Osteoblast (primary cell): ENCODE measurements at regions not wholly inside any gene's neighbourhood (a gene's known extent, or its start where the extent isn't known, plus 50 kb on each side); places are given as distances from the start of the nearest gene placed in this dataset.

Experiments
- DNase-seq: peaks from one replicate; pipeline ENCODE4 v3.0.0; 2011; ENCODE audit warnings: low spot score, mixed read lengths; ENCODE audit not compliant: insufficient read length; ENCODE audit errors: missing footprints
- H2AFZ ChIP-seq: 2 replicates; pipeline ENCODE4 v1.6.0; 2011; ENCODE audit warnings: mild to moderate bottlenecking, low read length
- H3K27ac ChIP-seq: 2 replicates; pipeline ENCODE4 v1.5.1; 2011; ENCODE audit warnings: mild to moderate bottlenecking, low read depth, low read length, moderate library complexity
- H3K27me3 ChIP-seq: 2 replicates; pipeline ENCODE4 v1.6.0; 2012; ENCODE audit warnings: mild to moderate bottlenecking, control low read depth, inconsistent platforms, low read length, moderate library complexity; ENCODE audit not compliant: insufficient read depth
- H3K36me3 ChIP-seq: 2 replicates; pipeline ENCODE4 v1.5.1; 2011; ENCODE audit warnings: mild to moderate bottlenecking, low read length, control low read depth, moderate library complexity; ENCODE audit not compliant: insufficient read depth
- H3K4me1 ChIP-seq: 2 replicates; pipeline ENCODE4 v1.5.1; 2011; ENCODE audit warnings: mild to moderate bottlenecking, low read length, control low read depth, moderate library complexity; ENCODE audit not compliant: insufficient read depth
- H3K4me2 ChIP-seq: 2 replicates; pipeline ENCODE4 v1.6.0; 2011; ENCODE audit warnings: mild to moderate bottlenecking, low read length; ENCODE audit not compliant: insufficient read depth
- H3K4me3 ChIP-seq: fragments of 200-600 bp; sonication (generic); 3 replicates; pipeline ENCODE4 v1.5.1; 2012; ENCODE audit warnings: mild to moderate bottlenecking, low read length, inconsistent platforms; ENCODE audit not compliant: insufficient read depth
- H3K79me2 ChIP-seq: 2 replicates; pipeline ENCODE4 v1.6.0; 2012; ENCODE audit warnings: mild to moderate bottlenecking, low read length, control low read depth, inconsistent platforms; ENCODE audit not compliant: insufficient read depth
- H3K9me3 ChIP-seq: 2 replicates; pipeline ENCODE4 v1.5.1; 2011; ENCODE audit warnings: low read depth, low read length, control low read depth
- H4K20me1 ChIP-seq: 2 replicates; pipeline ENCODE4 v1.6.0; 2012; ENCODE audit warnings: mild to moderate bottlenecking, low read length, control low read depth; ENCODE audit not compliant: insufficient read depth
- TF ChIP-seq, protein P1 (sequence below): IDR thresholded peaks from 2 replicates; pipeline ENCODE4 v1.5.1; 2011; ENCODE audit warnings: mild to moderate bottlenecking, low read depth, low read length, moderate library complexity; ENCODE audit errors: extremely low read depth

DNA sequence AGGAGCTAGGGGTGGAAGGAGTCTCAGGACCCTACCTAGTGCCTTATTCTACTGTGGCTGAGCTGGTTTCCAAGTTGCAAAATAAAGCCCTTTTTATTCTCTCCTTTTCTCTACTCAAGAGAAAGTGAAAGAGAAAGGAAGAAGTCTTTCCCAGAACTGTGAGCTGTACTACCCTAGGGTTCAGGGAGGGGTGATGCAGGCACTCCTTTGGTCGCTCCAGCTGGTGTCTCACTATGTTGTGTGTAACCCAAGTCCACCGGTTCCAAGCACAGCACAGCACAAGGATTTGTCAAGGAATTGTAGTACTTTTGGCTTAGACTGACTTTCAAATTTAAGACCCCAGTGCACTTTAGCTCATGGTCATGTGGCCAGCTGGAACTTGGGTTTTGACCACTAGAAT, 1721.7 kb downstream of the OTOL1 start:
- Histone ChIP-seq H2AFZ (no peak overlapping the region), H3K36me3 (no peaks in the 10 kb centered on the region), H3K4me2 (no peak overlapping the region), H4K20me1 (no peaks in the 10 kb centered on the region), H3K4me1 (no peaks in the 10 kb centered on the region), H3K27me3 (no peaks in the 10 kb centered on the region), H3K79me2 (no peaks in the 10 kb centered on the region), H3K4me3 (no peak overlapping the region), H3K27ac (no peak overlapping the region), H3K9me3 (no peaks in the 10 kb centered on the region)
- no peak for DNase-seq
- TF ChIP-seq, protein P1, sequence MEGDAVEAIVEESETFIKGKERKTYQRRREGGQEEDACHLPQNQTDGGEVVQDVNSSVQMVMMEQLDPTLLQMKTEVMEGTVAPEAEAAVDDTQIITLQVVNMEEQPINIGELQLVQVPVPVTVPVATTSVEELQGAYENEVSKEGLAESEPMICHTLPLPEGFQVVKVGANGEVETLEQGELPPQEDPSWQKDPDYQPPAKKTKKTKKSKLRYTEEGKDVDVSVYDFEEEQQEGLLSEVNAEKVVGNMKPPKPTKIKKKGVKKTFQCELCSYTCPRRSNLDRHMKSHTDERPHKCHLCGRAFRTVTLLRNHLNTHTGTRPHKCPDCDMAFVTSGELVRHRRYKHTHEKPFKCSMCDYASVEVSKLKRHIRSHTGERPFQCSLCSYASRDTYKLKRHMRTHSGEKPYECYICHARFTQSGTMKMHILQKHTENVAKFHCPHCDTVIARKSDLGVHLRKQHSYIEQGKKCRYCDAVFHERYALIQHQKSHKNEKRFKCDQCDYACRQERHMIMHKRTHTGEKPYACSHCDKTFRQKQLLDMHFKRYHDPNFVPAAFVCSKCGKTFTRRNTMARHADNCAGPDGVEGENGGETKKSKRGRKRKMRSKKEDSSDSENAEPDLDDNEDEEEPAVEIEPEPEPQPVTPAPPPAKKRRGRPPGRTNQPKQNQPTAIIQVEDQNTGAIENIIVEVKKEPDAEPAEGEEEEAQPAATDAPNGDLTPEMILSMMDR: no peak

DNA sequence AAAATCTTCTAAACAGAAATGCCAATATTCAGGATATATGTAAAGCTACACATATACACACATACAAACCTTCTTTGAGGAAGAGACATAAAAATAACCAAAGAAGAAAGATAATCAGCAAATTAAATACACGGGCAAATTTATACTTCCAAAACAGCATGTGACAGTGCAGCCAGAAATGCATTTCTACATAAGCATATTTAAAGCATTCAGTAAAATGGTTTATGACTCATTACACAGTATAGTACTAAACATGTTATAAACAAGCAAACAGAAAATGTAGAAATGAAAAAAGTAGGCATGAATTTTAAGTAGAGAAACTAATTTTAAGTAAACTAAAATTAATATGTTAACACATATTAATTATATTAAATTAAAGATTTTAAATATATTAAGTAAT, 1717.2 kb downstream of the OTOL1 start:
- no peak overlapping the region for H3K27ac ChIP-seq
- no peaks in the 10 kb centered on the region for H3K4me1 ChIP-seq
- no peak overlapping the region for H2AFZ ChIP-seq
- no peaks in the 10 kb centered on the region for H4K20me1 ChIP-seq
- no peaks in the 10 kb centered on the region for H3K27me3 ChIP-seq
- no peak overlapping the region for H3K4me3 ChIP-seq
- H3K79me2 ChIP-seq: no peaks in the 10 kb centered on the region
- H3K9me3 ChIP-seq: no peaks in the 10 kb centered on the region
- no peak overlapping the region for H3K4me2 ChIP-seq
- no peaks in the 10 kb centered on the region for H3K36me3 ChIP-seq
- TF ChIP-seq, protein P1: no peak
- DNase-seq: no peak

DNA sequence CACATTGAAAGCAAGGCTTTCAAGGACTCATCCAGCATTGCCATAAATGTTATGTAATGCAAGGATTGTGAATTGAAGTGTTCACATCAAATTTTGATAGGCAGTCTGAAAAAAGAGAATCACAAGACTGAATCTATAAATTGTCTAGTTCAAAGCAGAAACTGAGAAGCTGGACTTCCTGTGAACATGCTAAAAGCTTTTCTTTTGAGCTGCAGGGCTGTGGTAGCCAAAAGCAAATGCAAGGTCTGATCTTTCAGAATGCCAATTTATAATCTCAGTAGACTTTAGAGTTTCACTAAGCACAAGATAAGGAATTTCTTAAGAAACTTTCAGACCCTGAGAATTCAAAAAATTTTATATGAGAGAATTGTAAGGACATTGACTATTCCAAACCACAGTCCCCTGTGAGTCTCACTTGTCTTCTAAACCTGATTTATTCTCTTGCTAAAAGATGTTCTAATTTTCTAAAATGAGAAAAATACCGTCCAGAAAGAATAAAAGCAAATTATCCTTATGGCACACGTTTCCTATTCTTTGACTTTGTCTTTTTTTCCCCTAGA, 1700.3 kb downstream of the OTOL1 start:
- no peak for DNase-seq
- TF ChIP-seq, protein P1: no peak

DNA sequence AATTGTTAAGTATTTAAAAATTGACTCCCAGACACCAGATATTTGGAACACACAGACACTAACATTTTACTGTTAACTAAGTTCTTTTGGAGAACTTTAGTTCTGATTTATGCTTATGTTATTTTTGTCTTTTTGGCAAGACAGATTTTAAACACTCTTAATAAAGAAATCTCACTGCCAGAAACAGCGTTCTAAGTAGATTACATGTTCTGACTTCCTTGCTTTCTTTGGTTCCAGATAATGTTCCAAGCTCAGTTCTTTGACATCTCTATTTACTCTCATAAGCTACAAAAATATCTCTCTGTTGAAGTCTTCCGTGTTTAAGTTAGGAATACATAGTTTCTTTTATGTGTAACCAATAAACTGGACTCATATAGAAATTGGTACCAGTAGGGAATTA, 1699.6 kb downstream of the OTOL1 start:
- DNase-seq: peak; percentile 35

More for the DNA sequence above, 1700.3 kb downstream of the OTOL1 start:
- Histone ChIP-seq H2AFZ (no peak overlapping the region), H3K4me3 (no peak overlapping the region), H3K9me3 (no peaks in the 10 kb centered on the region), H3K79me2 (no peaks in the 10 kb centered on the region), H3K4me1 (no peaks in the 10 kb centered on the region), H3K4me2 (no peak overlapping the region), H3K27ac (no peak overlapping the region), H3K27me3 (no peaks in the 10 kb centered on the region), H3K36me3 (no peaks in the 10 kb centered on the region), H4K20me1 (no peaks in the 10 kb centered on the region)

More for the DNA sequence above, 1699.6 kb downstream of the OTOL1 start:
- no peaks in the 10 kb centered on the region for H3K79me2 ChIP-seq
- H3K36me3 ChIP-seq: no peaks in the 10 kb centered on the region
- TF ChIP-seq, protein P1: no peak
- H4K20me1 ChIP-seq: no peaks in the 10 kb centered on the region
- H3K27ac ChIP-seq: no peak overlapping the region
- no peak overlapping the region for H3K4me2 ChIP-seq
- no peaks in the 10 kb centered on the region for H3K4me1 ChIP-seq
- H3K4me3 ChIP-seq: no peak overlapping the region
- no peaks in the 10 kb centered on the region for H3K27me3 ChIP-seq
- no peaks in the 10 kb centered on the region for H3K9me3 ChIP-seq
- no peak overlapping the region for H2AFZ ChIP-seq
